ENCODE measurements at regions not wholly inside any gene's neighbourhood (a gene's known extent, or its start where the extent isn't known, plus 50 kb on each side); places are given as distances from the start of the nearest gene placed in this dataset.

DNA sequence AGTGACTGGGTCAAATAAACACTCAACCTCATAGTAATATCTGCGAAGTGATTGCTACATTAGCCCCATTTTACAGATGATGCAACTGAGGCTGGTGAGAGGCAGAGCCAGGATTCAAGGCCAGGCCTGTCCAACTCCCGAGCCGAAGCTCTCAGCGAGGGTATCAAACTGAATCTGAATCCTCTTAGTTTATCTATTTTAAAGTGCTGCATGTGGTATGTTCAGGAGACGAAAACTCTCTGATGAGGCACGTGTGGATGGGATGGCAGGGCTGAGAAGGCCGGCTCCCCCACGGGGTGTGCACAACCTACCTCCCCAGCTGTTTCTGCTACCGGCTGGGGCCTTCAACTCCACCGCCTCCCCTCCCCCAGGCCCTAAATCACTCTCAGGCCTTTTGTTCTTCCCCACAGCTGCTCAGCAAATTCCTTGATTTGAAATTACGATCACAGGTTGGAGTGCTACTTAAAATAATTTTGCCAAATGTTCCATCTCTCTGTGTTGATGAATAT is 171.8 kb downstream of the TOMM20 start:
- TF ChIP-seq, protein P1, sequence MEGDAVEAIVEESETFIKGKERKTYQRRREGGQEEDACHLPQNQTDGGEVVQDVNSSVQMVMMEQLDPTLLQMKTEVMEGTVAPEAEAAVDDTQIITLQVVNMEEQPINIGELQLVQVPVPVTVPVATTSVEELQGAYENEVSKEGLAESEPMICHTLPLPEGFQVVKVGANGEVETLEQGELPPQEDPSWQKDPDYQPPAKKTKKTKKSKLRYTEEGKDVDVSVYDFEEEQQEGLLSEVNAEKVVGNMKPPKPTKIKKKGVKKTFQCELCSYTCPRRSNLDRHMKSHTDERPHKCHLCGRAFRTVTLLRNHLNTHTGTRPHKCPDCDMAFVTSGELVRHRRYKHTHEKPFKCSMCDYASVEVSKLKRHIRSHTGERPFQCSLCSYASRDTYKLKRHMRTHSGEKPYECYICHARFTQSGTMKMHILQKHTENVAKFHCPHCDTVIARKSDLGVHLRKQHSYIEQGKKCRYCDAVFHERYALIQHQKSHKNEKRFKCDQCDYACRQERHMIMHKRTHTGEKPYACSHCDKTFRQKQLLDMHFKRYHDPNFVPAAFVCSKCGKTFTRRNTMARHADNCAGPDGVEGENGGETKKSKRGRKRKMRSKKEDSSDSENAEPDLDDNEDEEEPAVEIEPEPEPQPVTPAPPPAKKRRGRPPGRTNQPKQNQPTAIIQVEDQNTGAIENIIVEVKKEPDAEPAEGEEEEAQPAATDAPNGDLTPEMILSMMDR (IDR thresholded peaks at IDR 0.05), result no peak
- TF ChIP-seq POLR2A (IDR thresholded peaks at IDR 0.05) (no peak), POLR2AphosphoS5 (IDR thresholded peaks at IDR 0.05) (no peak)

Measured in transverse colon (tissue), 4 donors.